Liver (tissue), 3 donors: ENCODE measurements at regions not wholly inside any gene's neighbourhood (a gene's known extent, or its start where the extent isn't known, plus 50 kb on each side); places are given as distances from the start of the nearest gene placed in this dataset.

ENCODE experiments used
- NR2F2 ChIP-seq: IDR thresholded peaks from 2 replicates; pipeline ENCODE4 v1.6.1; 2016; ENCODE audit warnings: antibody characterized with exemption
- RXRA ChIP-seq, 2 donors: IDR thresholded peaks; 2 replicates each; pipeline ENCODE4 v1.6.1; 2017 to 2018; ENCODE audit warnings: antibody characterized with exemption in 2 of 2, mild to moderate bottlenecking in 1 of 2
- SP1 ChIP-seq: IDR thresholded peaks from 2 replicates; pipeline ENCODE4 v1.6.1; 2018; ENCODE audit warnings: antibody characterized with exemption, mild to moderate bottlenecking
- TF ChIP-seq, protein P1 (sequence below): fragments of 150-350 bp; IDR thresholded peaks from 2 replicates; pipeline ENCODE4 v1.5.1; 2017; ENCODE audit warnings: improper control_type of control experiment, low read depth, low read length; ENCODE audit not compliant: missing input control
- donor health status: healthy.
- donor health status: healthy.

DNA sequence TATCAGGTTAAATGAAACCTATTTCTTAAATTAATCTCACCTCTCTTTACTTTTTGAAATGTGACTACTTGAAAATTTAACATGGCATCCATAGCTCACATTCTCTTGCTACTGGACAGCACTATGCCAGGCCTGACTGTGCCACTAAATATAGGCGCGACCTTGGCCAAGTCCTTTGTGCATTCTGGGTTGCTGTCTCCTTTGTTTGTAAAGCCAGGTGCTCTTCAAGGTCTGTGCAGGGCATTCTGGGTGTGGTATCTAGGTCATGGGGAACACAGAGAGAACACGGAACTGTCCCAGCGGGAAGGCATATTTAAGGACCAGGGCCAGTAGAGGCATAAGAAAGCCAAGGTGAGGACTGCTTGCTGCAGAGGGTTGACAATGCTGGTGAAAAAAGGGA is 121.2 kb downstream of the ZNF664 start:
- TF ChIP-seq, protein P1, sequence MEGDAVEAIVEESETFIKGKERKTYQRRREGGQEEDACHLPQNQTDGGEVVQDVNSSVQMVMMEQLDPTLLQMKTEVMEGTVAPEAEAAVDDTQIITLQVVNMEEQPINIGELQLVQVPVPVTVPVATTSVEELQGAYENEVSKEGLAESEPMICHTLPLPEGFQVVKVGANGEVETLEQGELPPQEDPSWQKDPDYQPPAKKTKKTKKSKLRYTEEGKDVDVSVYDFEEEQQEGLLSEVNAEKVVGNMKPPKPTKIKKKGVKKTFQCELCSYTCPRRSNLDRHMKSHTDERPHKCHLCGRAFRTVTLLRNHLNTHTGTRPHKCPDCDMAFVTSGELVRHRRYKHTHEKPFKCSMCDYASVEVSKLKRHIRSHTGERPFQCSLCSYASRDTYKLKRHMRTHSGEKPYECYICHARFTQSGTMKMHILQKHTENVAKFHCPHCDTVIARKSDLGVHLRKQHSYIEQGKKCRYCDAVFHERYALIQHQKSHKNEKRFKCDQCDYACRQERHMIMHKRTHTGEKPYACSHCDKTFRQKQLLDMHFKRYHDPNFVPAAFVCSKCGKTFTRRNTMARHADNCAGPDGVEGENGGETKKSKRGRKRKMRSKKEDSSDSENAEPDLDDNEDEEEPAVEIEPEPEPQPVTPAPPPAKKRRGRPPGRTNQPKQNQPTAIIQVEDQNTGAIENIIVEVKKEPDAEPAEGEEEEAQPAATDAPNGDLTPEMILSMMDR: no peak
- TF ChIP-seq SP1 (no peak), RXRA (IDR thresholded peaks at IDR 0.05) (no peak), NR2F2 (no peak)
